Right lobe of liver (tissue), 6 donors: ENCODE measurements at regions not wholly inside any gene's neighbourhood (a gene's known extent, or its start where the extent isn't known, plus 50 kb on each side); places are given as distances from the start of the nearest gene placed in this dataset.

Experiments used
- ATAC-seq, 4 donors: fragments of 200-7000 bp; cut with Tn5 transposase; one replicate each; pipeline ENCODE4 v1.9.1; 2020; ENCODE audit warnings: mild to moderate bottlenecking in 4 of 4, moderate library complexity in 4 of 4
- DNase-seq, 3 donors: peaks; one replicate each; pipeline ENCODE4 v3.0.0-alpha.2; 2020
- H3K27ac ChIP-seq, 3 donors: fragments of 200-600 bp; one replicate each; pipeline ENCODE4 v1.8.0; 2022
- H3K27me3 ChIP-seq, 2 donors: fragments of 200-600 bp; one replicate each; pipeline ENCODE4 v1.8.0; 2022
- H3K36me3 ChIP-seq, 4 donors: fragments of 200-600 bp; sonication (generic) in 1 of 4; one replicate each; pipeline versions ENCODE4 v1.5.1 to v1.8.0; 2017 to 2022; ENCODE audit warnings: control low read depth in 1 of 4
- H3K4me1 ChIP-seq, 4 donors: fragments of 200-600 bp; sonication (generic) in 1 of 4; one replicate each; pipeline versions ENCODE4 v1.5.1 to v1.8.0; 2017 to 2022; ENCODE audit warnings: control low read depth in 1 of 4
- H3K4me3 ChIP-seq, 3 donors: fragments of 200-600 bp; one replicate each; pipeline ENCODE4 v1.8.0; 2022
- H3K9me3 ChIP-seq, 4 donors: fragments of 200-600 bp; sonication (generic) in 1 of 4; one replicate each; pipeline versions ENCODE4 v1.5.1 to v1.8.0; 2017 to 2022; ENCODE audit warnings: control low read depth in 1 of 4
- POLR2A ChIP-seq: fragments of 450-650 bp; IDR thresholded peaks from one replicate; pipeline ENCODE4 v1.6.1; 2017; ENCODE audit warnings: antibody characterized with exemption, mild to moderate bottlenecking
- WGBS: methylation state at CpG from one replicate; pipeline ENCODE4 v1.1.6; 2018; ENCODE audit warnings: low coverage, low lambda C conversion rate; ENCODE audit not compliant: insufficient coverage; ENCODE audit errors: missing lambda C conversion rate; 5-methylcytosine and 5-hydroxymethylcytosine counted together
- intact Hi-C, 2 donors: fragments of 100-400 bp; cut with DNase I; formaldehyde crosslinking; loops; one replicate each; pipeline versions ENCODE4 v1.11.2 to v1.14.1; 2022
- TF ChIP-seq, protein P1 (sequence below), 4 donors: fragments of 200-600 bp in 3 of 4; fragments of 450-650 bp in 1 of 4; IDR thresholded peaks; one replicate each; pipeline versions ENCODE4 v1.5.1 to v1.8.0; 2016 to 2022; ENCODE audit warnings: antibody characterized with exemption in 4 of 4, mild to moderate bottlenecking in 2 of 4
- donor health status: DM: no; HTN: yes; CAD: no.
- donor health status: DM: no; HTN: no; CAD: no.
- donor health status: DM: no; HTN: no; CAD: no.
- donor health status: DM: no; HTN: yes; CAD: no.
- donor health status: DM: no; HTN: yes; CAD: no.

DNA sequence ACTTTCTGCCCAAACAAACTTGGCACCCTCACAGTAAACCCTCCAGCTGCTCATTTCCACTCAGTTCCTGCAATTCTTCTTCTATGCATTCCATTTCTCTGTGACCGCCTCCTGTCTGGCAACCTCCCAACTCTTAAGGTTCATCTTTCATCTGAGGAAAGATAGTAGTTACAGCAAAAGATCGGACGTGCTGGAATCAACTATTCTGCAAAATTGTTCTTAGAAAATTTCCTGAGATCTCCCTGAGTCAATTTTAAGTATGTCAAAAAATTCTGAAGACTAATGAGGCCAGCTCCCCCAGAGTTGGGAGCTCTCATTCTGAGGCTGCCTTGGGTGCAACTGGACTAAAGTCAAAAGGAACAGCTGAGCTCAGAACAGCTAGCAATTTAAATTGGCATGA, 1026.0 kb downstream of the ADGRL3 start:
- no peaks in the 10 kb centered on the region for H3K4me1 ChIP-seq
- no peak for TF ChIP-seq POLR2A
- TF ChIP-seq, protein P1, sequence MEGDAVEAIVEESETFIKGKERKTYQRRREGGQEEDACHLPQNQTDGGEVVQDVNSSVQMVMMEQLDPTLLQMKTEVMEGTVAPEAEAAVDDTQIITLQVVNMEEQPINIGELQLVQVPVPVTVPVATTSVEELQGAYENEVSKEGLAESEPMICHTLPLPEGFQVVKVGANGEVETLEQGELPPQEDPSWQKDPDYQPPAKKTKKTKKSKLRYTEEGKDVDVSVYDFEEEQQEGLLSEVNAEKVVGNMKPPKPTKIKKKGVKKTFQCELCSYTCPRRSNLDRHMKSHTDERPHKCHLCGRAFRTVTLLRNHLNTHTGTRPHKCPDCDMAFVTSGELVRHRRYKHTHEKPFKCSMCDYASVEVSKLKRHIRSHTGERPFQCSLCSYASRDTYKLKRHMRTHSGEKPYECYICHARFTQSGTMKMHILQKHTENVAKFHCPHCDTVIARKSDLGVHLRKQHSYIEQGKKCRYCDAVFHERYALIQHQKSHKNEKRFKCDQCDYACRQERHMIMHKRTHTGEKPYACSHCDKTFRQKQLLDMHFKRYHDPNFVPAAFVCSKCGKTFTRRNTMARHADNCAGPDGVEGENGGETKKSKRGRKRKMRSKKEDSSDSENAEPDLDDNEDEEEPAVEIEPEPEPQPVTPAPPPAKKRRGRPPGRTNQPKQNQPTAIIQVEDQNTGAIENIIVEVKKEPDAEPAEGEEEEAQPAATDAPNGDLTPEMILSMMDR (IDR thresholded peaks at IDR 0.05), result no peak
- intact Hi-C loops, result no loop called here
- no peak for ATAC-seq
- H3K36me3 ChIP-seq, result no peaks in the 10 kb centered on the region
- DNase-seq, result no peak
- H3K27me3 ChIP-seq, result no peaks in the 10 kb centered on the region
- 44% methylated on average over 3 of the region's 3 CpGs for WGBS
- no peak overlapping the region for H3K4me3 ChIP-seq
- no peaks in the 10 kb centered on the region for H3K9me3 ChIP-seq
- H3K27ac ChIP-seq, result no peak overlapping the region

DNA sequence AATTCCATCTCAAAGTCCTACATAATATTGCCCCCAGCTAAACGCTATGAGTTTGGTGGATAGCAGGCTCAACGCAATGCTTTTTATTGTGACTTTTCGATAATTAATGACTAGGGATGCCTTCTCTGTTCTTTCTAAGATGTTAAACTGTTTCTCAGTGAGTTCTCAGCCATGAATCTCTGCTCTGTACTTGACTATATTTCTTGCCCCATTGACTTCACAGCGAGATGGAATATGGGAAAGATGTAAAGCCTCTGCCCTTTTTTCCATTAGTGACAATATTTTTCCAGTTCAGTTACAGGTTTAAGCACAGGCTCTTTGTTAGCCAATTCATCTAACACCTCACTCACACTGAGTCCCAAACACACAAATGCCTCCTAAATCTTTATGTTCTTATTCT, 1022.0 kb downstream of the ADGRL3 start:
- Histone ChIP-seq H3K4me1 (no peaks in the 10 kb centered on the region), H3K27ac (no peak overlapping the region), H3K9me3 (no peaks in the 10 kb centered on the region), H3K27me3 (no peaks in the 10 kb centered on the region), H3K4me3 (no peak overlapping the region), H3K36me3 (no peaks in the 10 kb centered on the region)
- WGBS, result 47% methylated on average over 4 of the region's 4 CpGs
- TF ChIP-seq POLR2A, result no peak
- TF ChIP-seq, protein P1 (IDR thresholded peaks at IDR 0.05), result no peak
- DNase-seq (no peak), ATAC-seq (no peak)
- intact Hi-C loops, result no loop called here

DNA sequence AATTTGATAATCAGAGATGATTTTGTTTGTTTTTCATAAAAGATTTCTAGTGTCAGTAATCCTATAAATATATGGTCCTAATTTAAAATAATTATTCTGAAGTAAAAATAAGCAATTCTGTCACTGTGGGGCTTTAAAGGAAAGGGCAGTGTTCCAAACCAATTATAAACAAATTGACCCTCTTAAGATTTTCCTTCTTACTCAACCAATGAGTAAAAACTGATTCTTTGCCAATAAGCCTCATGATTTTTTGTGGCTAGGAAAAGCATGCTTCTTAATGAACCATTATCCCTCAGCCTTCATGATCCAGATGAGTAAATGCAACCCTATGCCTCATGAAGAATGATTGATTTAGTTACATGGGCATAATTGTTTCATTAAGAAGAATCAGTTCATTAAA, 1010.4 kb downstream of the ADGRL3 start:
- Histone ChIP-seq H3K36me3 (no peaks in the 10 kb centered on the region), H3K4me3 (no peak overlapping the region), H3K4me1 (no peaks in the 10 kb centered on the region), H3K9me3 (no peaks in the 10 kb centered on the region), H3K27ac (no peak overlapping the region), H3K27me3 (no peaks in the 10 kb centered on the region)
- TF ChIP-seq POLR2A, result no peak
- TF ChIP-seq, protein P1 (IDR thresholded peaks at IDR 0.05), result no peak
- no peak for DNase-seq
- no peak for ATAC-seq
- intact Hi-C loops, result no loop called here

DNA sequence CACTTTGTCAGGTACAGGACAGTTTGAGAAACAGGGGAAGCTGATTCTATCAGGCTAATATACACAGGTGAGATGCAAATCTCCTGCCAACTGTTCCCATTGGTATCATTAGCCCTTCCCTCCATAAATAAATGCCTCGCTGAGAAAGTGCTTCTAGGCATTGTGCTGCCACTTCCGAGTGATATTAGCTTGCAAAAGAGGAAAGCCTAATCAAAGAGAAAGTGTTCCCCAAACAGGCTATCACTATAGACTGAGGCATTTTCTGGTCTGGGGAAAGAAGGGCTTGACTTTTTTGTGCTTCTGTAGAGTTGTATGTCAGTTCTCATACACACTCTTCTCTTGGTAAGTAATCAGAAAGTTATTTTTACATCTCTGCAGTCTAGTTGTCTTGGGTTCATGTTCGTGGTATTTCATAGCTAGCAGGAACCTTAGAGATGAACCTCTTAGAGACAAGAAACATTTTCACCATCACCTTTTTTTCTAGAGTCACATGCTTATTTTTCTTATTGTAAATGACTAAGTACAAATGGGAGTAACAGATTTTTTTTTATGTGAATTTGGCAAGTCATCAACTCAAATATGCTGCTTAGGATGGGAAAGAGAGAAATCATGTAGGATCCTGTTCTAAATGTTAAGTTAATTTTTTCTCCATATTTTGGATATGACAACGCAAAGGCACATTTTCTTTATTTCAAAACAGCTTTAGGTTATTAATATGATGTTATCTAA, 1009.8 kb downstream of the ADGRL3 start:
- no peak for TF ChIP-seq POLR2A
- TF ChIP-seq, protein P1 (IDR thresholded peaks at IDR 0.05), result no peak
- Histone ChIP-seq H3K9me3 (no peaks in the 10 kb centered on the region), H3K4me1 (no peaks in the 10 kb centered on the region), H3K36me3 (no peaks in the 10 kb centered on the region), H3K27ac (no peak overlapping the region), H3K27me3 (no peaks in the 10 kb centered on the region), H3K4me3 (no peak overlapping the region)
- DNase-seq (no peak), ATAC-seq (no peak)
- WGBS, result 45% methylated on average over 4 of the region's 4 CpGs
- intact Hi-C loops, result no loop called here

DNA sequence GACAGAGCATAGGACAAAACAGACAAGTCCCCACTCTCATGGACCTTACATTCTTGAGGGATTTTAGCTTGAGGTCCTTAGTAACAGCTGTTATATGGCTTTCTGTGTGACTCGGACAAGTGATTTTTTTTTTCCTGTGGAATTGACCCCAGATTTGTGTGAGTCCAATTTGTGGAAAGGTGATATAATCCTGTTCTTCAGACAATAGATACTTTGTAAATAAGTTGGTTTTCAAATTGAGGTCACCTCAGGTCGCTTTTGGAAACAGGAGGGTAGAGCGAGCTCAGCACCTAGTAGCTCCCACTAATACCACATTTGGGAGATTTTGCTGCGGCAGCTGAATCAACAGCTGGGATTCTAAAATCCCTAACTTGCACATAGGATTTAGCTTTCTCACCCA, 1008.8 kb downstream of the ADGRL3 start:
- no peak overlapping the region for H3K27ac ChIP-seq

More for the DNA sequence above, 1008.8 kb downstream of the ADGRL3 start:
- Histone ChIP-seq H3K9me3 (no peaks in the 10 kb centered on the region), H3K36me3 (no peaks in the 10 kb centered on the region), H3K4me3 (no peak overlapping the region), H3K27me3 (no peaks in the 10 kb centered on the region), H3K4me1 (no peaks in the 10 kb centered on the region)
- DNase-seq (no peak), ATAC-seq (no peak)
- intact Hi-C loops, result no loop called here
- WGBS, result 41% methylated on average over 4 of the region's 4 CpGs
- TF ChIP-seq, protein P1 (IDR thresholded peaks at IDR 0.05), result no peak
- TF ChIP-seq POLR2A, result no peak
